ENCODE measurements at regions not wholly inside any gene's neighbourhood (a gene's known extent, or its start where the extent isn't known, plus 50 kb on each side); places are given as distances from the start of the nearest gene placed in this dataset.
"Not testable (repeated sequence)": the region's sequence is repeated elsewhere in the genome, so short reads cannot be mapped to it uniquely, and the experiment has no call there.

DNA sequence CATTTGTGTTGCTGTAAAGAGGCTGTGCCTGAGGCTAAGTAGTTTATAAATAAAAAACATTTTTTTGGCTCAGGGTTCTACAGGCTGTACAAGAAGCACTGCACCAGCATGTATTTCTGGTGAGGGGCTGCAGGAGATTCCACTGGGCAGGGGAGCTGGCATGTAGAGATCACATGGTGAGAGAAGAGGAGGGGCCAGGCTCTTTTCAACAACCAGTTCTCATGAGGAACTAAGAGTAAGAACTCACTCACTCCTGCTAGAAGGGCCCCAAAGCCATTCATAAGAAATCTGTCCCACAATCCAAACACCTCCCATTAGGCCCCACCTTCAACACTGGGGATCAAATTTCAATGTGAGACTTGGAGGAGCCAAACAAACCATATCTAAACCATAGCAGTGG, 214.9 kb upstream of the LMCD1 start:
- H3K27me3 Mint-ChIP-seq, result no peaks in the 10 kb centered on the region
- H3K9me3 Mint-ChIP-seq, result no peaks in the 10 kb centered on the region

GRCh38 chr3:8290611-8291010, 211.0 kb upstream of the LMCD1 start:
- Mint-ChIP-seq H3K9me3 (no peaks in the 10 kb centered on the region), H3K4me1 (no peaks in the 10 kb centered on the region), H3K36me3 (no peaks in the 10 kb centered on the region), H3K4me3 (no peak overlapping the region), H3K27me3 (no peaks in the 10 kb centered on the region), H3K27ac (no peak overlapping the region)

More for the DNA sequence above, 214.9 kb upstream of the LMCD1 start:
- Mint-ChIP-seq H3K4me1 (no peaks in the 10 kb centered on the region), H3K27ac (no peak overlapping the region), H3K4me3 (no peak overlapping the region), H3K36me3 (no peaks in the 10 kb centered on the region)

GRCh38 chr3:8296461-8296860, 205.2 kb upstream of the LMCD1 start:
- Mint-ChIP-seq H3K27ac (no peak overlapping the region), H3K9me3 (no peaks in the 10 kb centered on the region), H3K4me1 (peaks cover 8% of the 10 kb centered on the region), H3K36me3 (no peaks in the 10 kb centered on the region), H3K27me3 (no peaks in the 10 kb centered on the region), H3K4me3 (no peak overlapping the region)

DNA sequence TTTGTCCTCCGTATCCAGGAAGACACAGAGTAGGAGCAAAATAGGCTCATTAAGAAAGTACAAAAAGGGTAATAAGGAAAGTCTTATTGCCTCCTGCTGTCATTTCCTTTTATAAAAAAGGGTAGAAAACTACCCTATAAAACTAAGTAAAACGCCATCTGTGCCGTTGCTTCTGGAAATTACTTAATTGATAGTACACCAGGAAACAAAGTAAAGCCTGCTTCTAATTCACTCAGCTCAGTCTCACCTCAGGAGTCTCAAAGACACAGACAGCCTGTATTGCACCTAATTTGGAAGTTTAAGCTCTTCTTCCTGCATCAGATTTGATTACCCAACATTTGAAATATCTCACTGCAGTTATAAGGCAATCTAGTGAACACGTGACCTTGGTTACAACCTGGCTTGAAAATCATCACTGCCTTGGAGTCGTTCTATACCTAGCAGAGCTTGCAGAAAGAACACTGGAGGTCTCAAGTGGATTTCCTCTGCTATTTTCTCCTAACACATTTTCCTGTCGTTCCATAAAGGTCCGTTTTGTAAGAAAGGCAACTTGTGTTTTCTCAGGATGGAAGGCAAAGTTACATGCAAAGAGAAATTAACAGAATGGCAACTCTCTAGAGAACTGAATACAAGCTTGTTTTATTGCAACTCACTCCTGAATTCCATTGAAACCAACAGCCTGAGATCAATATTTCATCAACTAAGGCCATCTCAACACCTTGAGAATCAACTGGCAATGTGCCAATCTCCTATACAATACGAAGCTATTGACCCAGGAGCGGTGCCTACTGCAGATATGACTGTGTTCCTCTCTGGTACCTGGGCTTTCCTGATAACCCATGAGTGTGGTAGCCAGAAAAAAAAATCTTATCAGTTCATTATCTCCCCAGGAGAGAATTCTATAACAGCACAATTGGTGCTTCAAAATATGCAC, 203.3 kb upstream of the LMCD1 start:
- Mint-ChIP-seq H3K4me3 (no peak overlapping the region), H3K36me3 (no peaks in the 10 kb centered on the region), H3K27me3 (no peaks in the 10 kb centered on the region), H3K27ac (no peak overlapping the region), H3K9me3 (no peaks in the 10 kb centered on the region), H3K4me1 (peaks cover 14% of the 10 kb centered on the region)

DNA sequence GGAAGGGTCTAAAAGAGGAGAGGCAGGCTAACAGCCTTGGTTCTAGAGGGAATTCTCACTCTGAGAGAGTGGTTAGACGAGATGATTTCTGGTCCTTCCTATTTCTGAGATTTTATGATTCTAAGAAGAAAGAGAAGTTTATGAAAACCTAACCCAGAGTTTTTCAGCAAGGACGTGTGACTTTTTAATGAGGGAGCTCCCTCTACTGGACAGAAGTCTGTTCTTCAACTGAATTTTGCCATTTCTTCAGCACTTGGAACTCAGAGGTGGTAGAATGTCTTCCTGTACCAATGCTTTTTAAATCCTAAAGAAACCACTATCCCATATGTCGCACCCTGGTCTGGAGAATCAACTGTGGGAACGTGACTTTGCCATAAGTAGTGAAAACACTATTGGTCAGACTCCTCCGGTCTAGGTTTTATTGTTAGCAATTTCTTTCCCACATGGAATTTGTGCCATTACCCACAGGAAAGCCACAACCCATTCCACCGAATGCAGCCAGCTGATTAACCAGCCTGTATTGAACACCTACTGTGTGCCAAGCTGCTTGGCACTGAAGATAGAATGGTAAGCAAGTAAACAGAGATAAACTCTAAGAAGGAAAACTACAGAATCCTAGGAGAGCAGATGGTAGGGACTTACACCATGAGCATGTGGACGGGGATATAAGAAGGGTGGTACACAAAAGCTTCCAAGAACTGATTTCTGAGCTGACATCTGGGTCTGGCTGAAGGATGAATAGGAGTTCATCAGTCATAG, 199.5 kb upstream of the LMCD1 start:
- Mint-ChIP-seq H3K4me1 (peaks cover 10% of the 10 kb centered on the region), H3K27me3 (no peaks in the 10 kb centered on the region), H3K9me3 (no peaks in the 10 kb centered on the region), H3K4me3 (no peak overlapping the region), H3K36me3 (no peaks in the 10 kb centered on the region), H3K27ac (no peak overlapping the region)

DNA sequence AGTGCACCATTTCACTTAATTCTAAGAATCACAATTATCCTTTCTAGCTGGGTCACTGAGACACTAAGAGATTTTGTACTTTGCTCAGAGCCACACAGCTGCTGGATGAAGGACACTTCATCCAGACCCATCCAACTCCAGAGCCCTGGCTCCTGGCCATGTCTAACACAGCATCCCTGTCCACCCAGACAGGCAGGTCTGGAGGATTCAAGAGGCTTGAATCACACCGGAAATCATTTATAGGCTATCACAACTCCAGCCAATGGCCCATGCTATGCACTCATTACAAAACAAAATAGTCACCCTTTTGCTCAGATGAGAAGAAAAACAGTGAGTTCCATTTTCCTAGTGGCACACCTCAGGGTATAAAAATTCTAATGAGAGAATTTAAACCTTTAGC, 198.2 kb upstream of the LMCD1 start:
- Mint-ChIP-seq H3K9me3 (no peaks in the 10 kb centered on the region), H3K36me3 (no peaks in the 10 kb centered on the region), H3K4me3 (no peak overlapping the region), H3K4me1 (peaks cover 16% of the 10 kb centered on the region), H3K27me3 (no peaks in the 10 kb centered on the region), H3K27ac (no peak overlapping the region)

GRCh38 chr3:8305371-8305770, 196.3 kb upstream of the LMCD1 start:
- no peaks in the 10 kb centered on the region for H3K36me3 Mint-ChIP-seq
- H3K27ac Mint-ChIP-seq, result no peak overlapping the region
- H3K4me1 Mint-ChIP-seq, result peaks cover 16% of the 10 kb centered on the region
- no peaks in the 10 kb centered on the region for H3K27me3 Mint-ChIP-seq
- H3K4me3 Mint-ChIP-seq, result no peak overlapping the region
- no peaks in the 10 kb centered on the region for H3K9me3 Mint-ChIP-seq

- H3K4me3 Mint-ChIP-seq, result no peak overlapping the region
- no peaks in the 10 kb centered on the region for H3K9me3 Mint-ChIP-seq
- H3K27me3 Mint-ChIP-seq, result no peaks in the 10 kb centered on the region
- no peaks in the 10 kb centered on the region for H3K36me3 Mint-ChIP-seq
- H3K4me1 Mint-ChIP-seq, result peaks cover 5% of the 10 kb centered on the region
- H3K27ac Mint-ChIP-seq, result no peak overlapping the region
Observed at GRCh38 chr3:8307545-8308110, 194.0 kb upstream of the LMCD1 start.

DNA sequence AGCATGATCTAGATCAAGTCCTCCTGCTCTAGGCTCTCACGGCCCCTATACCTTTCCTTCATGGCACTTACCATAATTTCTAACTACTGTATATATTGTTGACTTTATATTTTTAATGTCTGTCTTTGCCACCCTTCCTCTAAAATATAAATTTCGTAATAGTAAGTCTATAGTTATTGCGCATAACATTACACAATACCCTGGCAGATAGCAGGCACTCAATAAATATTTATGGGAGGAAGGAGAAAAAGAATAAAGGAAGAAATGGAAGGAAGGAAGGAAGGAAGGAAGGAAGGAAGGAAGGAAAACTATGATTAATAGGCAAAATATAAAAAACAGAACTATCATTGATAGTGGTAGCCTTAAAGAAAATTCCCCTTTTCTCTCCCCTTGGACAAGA, 190.3 kb upstream of the LMCD1 start:
- Mint-ChIP-seq H3K9me3 (no peaks in the 10 kb centered on the region), H3K27ac (no peak overlapping the region), H3K4me1 (peaks cover 5% of the 10 kb centered on the region), H3K27me3 (no peaks in the 10 kb centered on the region), H3K4me3 (no peak overlapping the region), H3K36me3 (no peaks in the 10 kb centered on the region)

DNA sequence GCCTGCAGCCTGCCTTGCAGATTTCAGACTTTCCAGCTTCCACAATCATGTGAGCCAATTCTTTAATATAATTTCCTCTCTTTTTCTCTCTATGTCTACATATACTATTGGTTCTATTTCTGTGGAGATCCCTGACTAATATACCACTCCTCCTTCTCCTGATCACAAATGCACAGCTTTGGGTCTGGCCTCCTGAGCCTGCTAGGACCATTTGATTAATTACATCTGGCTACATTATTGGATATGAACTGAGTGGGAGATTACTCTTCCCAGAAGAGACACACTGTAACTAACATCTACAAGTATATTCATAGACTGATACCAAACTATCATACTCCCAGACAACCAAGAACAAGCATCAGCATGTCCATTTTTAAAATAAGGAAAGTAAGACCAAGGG, 188.9 kb upstream of the LMCD1 start:
- H3K9me3 Mint-ChIP-seq, result no peaks in the 10 kb centered on the region
- H3K36me3 Mint-ChIP-seq, result no peaks in the 10 kb centered on the region
- H3K27me3 Mint-ChIP-seq, result no peaks in the 10 kb centered on the region
- H3K4me3 Mint-ChIP-seq, result no peak overlapping the region
- H3K4me1 Mint-ChIP-seq, result peaks cover 3% of the 10 kb centered on the region
- no peak overlapping the region for H3K27ac Mint-ChIP-seq

- H3K4me3 Mint-ChIP-seq, result no peak overlapping the region
- H3K4me1 Mint-ChIP-seq, result no peaks in the 10 kb centered on the region
- H3K9me3 Mint-ChIP-seq, result no peaks in the 10 kb centered on the region
- H3K36me3 Mint-ChIP-seq, result no peaks in the 10 kb centered on the region
- H3K27ac Mint-ChIP-seq, result no peak overlapping the region
- no peaks in the 10 kb centered on the region for H3K27me3 Mint-ChIP-seq
Observed at GRCh38 chr3:8313560-8314267, 187.9 kb upstream of the LMCD1 start.

DNA sequence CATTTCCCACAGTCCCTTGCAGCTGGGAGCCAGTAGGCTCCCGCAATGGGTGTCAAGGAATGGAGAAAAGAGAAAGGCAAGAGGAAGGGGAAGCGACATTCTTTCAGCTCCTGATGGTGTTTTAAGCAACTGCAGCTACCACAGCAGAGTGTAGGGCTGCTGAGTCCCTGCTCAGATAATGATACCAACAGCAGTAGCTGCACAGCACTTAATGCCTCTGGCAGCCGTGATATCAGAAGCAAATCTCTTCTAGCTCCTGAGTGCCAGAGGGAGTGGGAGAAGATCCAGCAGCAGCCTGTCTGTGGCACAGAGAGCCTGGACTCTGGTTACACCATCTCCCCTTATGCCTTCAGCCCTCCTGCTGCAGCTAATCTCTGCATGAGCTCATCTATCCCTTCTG, 186.1 kb upstream of the LMCD1 start:
- H3K36me3 Mint-ChIP-seq, H3K27ac Mint-ChIP-seq, H3K27me3 Mint-ChIP-seq, H3K4me1 Mint-ChIP-seq, H3K9me3 Mint-ChIP-seq, H3K4me3 Mint-ChIP-seq: not testable (repeated sequence)

- Mint-ChIP-seq H3K27me3 (no peaks in the 10 kb centered on the region), H3K27ac (no peak overlapping the region), H3K9me3 (no peaks in the 10 kb centered on the region), H3K4me3 (no peak overlapping the region), H3K4me1 (no peaks in the 10 kb centered on the region), H3K36me3 (no peaks in the 10 kb centered on the region)
Observed at GRCh38 chr3:8317661-8318649, 183.7 kb upstream of the LMCD1 start.

DNA sequence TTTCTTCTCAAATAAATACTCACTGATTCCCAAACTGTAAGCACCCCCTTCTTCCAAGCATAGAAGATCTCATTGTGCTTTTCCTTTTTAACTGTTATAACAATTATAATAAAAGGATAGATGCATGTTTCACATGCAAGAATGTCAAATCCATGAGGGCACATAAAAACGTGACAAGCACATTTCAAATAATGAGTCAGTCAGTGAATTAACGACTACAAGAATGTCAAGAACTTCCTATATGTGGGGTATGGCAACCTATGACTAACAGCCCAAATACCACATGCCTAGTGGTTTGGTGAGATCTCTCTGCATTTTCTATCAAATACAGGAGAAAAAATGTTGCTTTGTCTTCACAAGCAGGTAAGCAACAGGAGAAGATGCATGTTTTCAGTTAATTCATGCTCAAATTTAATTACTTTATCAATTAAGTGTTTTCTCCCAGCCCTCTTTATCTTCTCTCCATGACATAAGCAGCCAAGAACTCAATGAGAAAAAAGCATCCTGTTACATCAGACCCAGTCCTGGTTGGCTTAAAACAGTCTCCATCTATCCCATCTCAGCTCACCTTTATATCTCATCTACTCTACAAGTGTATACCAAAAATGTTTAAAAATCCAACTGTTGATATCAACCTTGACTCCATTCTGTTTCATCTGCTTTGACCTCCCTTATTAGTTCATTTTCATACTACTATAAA, 181.5 kb upstream of the LMCD1 start:
- Mint-ChIP-seq H3K27me3 (no peaks in the 10 kb centered on the region), H3K27ac (no peak overlapping the region), H3K4me3 (no peak overlapping the region), H3K36me3 (no peaks in the 10 kb centered on the region), H3K9me3 (no peaks in the 10 kb centered on the region), H3K4me1 (peaks cover 4% of the 10 kb centered on the region)

Measured in activated naive CD4-positive, alpha-beta T cell treated with anti-CD3 and anti-CD28 coated beads, Interleukin-2, amount 50 U/mL, for 24 hours (primary cell).